ENCODE measurements at regions not wholly inside any gene's neighbourhood (a gene's known extent, or its start where the extent isn't known, plus 50 kb on each side); places are given as distances from the start of the nearest gene placed in this dataset.

DNA sequence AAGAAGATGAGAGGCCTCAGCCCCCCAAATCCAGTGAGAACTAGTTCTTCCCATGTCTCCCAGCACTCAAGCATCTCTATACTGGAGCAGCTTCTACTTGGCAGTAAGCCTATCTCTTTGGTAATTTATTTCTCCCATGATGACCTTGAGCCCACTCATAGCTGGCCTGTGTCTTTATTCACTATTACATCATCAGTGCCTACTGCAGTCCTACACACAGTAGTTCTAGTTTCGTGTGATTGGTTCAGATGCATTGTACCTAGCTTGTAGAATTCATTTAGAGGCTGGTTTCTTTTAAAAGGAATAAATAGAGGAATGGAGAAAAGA is 255.6 kb upstream of the ZFP64 start:
- H3K4me3 ChIP-seq (ENCODE audit: extremely low read depth in 1 of 4, insufficient read depth in 2 of 4, low read depth in 3 of 4, low read length in 4 of 4), result no peak overlapping the region
- TF ChIP-seq CEBPB (IDR thresholded peaks at IDR 0.05; ENCODE audit: low read depth, low read length), result no peak
- TF ChIP-seq HDAC6 (IDR thresholded peaks at IDR 0.05; ENCODE audit: low read depth, low read length), result no peak
- TF ChIP-seq CHD1 (IDR thresholded peaks at IDR 0.05; ENCODE audit: low read depth, low read length), result no peak
- TF ChIP-seq EZH2 (IDR thresholded peaks at IDR 0.05; ENCODE audit: low read depth, low read length, severe bottlenecking), result no peak
- TF ChIP-seq, protein P1, sequence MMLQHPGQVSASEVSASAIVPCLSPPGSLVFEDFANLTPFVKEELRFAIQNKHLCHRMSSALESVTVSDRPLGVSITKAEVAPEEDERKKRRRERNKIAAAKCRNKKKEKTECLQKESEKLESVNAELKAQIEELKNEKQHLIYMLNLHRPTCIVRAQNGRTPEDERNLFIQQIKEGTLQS (IDR thresholded peaks at IDR 0.05; ENCODE audit: insufficient read depth, low read depth, low read length), result no peak
- no peak for TF ChIP-seq TBP (IDR thresholded peaks at IDR 0.05; ENCODE audit: low read depth, low read length)
- no peak for TF ChIP-seq CTCF (IDR thresholded peaks at IDR 0.05; ENCODE audit: control extremely low read depth in 1 of 3, insufficient read depth in 1 of 3, low read depth in 1 of 3, low read length in 3 of 3)
- TF ChIP-seq SIN3A (conservative IDR thresholded peaks at IDR 0.05 in 1 of 2, IDR thresholded peaks at IDR 0.05 in 1 of 2; ENCODE audit: low read depth in 1 of 2, low read length in 2 of 2), result no peak
- no peak for TF ChIP-seq TEAD4 (IDR thresholded peaks at IDR 0.05; ENCODE audit: low read depth, low read length)
- H2AK5ac ChIP-seq (ENCODE audit: low read depth, low read length), result no peak overlapping the region
- no peaks in the 10 kb centered on the region for H3K23me2 ChIP-seq (ENCODE audit: low read depth, low read length)
- no peak overlapping the region for H3K27ac ChIP-seq (ENCODE audit: low read depth, low read length)
- H2AFZ ChIP-seq (ENCODE audit: low read length), result no peak overlapping the region
- no peaks in the 10 kb centered on the region for H3K9me3 ChIP-seq (ENCODE audit: insufficient read depth in 2 of 2, low read depth in 1 of 2, low read length in 1 of 2)
- H4K8ac ChIP-seq (ENCODE audit: extremely low read depth, insufficient read depth, low read length), result no peak overlapping the region
- no peaks in the 10 kb centered on the region for H4K20me1 ChIP-seq (replicated peaks in 1 of 2; ENCODE audit: control insufficient read depth in 1 of 2, insufficient read depth in 2 of 2, low read length in 2 of 2)
- no peaks in the 10 kb centered on the region for H3K4me1 ChIP-seq (replicated peaks in 1 of 4; ENCODE audit: control insufficient read depth in 3 of 4, insufficient read depth in 4 of 4, low read length in 3 of 4)
- H3K18ac ChIP-seq (ENCODE audit: extremely low read depth, low read length), result no peak overlapping the region
- H3K79me2 ChIP-seq (ENCODE audit: control insufficient read depth in 1 of 2, insufficient read depth in 2 of 2, low read length in 2 of 2), result no peaks in the 10 kb centered on the region
- no peaks in the 10 kb centered on the region for H3K36me3 ChIP-seq (ENCODE audit: control insufficient read depth in 2 of 4, insufficient read depth in 4 of 4, low read length in 3 of 4)
- ChIA-PET CTCF (ENCODE audit: partially characterized antibody) (interaction anchor here (0.5 to 0.9 kb wide), 3 partner anchors 135 to 847 kb away, joined by 3 to 4 read pairs (median 4); no protein-coding TSS in a partner anchor), POLR2A (ENCODE audit: partially characterized antibody) (no interaction called here)
- no peak overlapping the region for H4K91ac ChIP-seq (replicated peaks; ENCODE audit: insufficient read length, low read length)
- no peak overlapping the region for H4K5ac ChIP-seq (ENCODE audit: insufficient read length, low read depth, low read length)
- no peak overlapping the region for H2BK12ac ChIP-seq (ENCODE audit: low read depth, low read length)
- no peaks in the 10 kb centered on the region for H3K27me3 ChIP-seq (replicated peaks in 1 of 4; ENCODE audit: control insufficient read depth in 3 of 4, extremely low read depth in 1 of 4, insufficient read depth in 3 of 4, low read length in 3 of 4)
- no peaks in the 10 kb centered on the region for H3K79me1 ChIP-seq (ENCODE audit: low read depth, low read length)
- 90% methylated on average over 1 of the region's 1 CpG; no CpG with 5 or more reads in 1 of the 2 experiments for WGBS, 2 experiments (ENCODE audit: extremely low coverage in 1 of 2, insufficient coverage in 1 of 2, insufficient read length in 1 of 2, insufficient replicate concordance in 2 of 2, low coverage in 1 of 2, low lambda C conversion rate in 2 of 2, missing lambda C conversion rate in 1 of 2)
- H2BK120ac ChIP-seq (replicated peaks; ENCODE audit: low read depth, low read length), result no peak overlapping the region
- FAIRE-seq, result no peak
- H2BK20ac ChIP-seq (ENCODE audit: low read length), result no peak overlapping the region
- no peak overlapping the region for H3K14ac ChIP-seq (ENCODE audit: insufficient read length)
- no peak overlapping the region for H3K9ac ChIP-seq (replicated peaks in 1 of 4; ENCODE audit: extremely low read depth in 1 of 4, low read depth in 3 of 4, low read length in 3 of 4)
- no peak overlapping the region for H3K56ac ChIP-seq (replicated peaks; ENCODE audit: insufficient read length, low read depth, low read length)
- H3K4ac ChIP-seq (replicated peaks; ENCODE audit: insufficient read length, low read depth, low read length), result no peak overlapping the region
- no peak overlapping the region for H3K23ac ChIP-seq (ENCODE audit: insufficient read length)
- no peak overlapping the region for H2BK15ac ChIP-seq (ENCODE audit: low read length)
- H2BK5ac ChIP-seq (ENCODE audit: low read depth, low read length), result no peak overlapping the region
- no peak for DNase-seq (ENCODE audit: low read depth in 1 of 2, low spot score in 2 of 2)
- H3K4me2 ChIP-seq (ENCODE audit: insufficient read depth in 1 of 2, low read depth in 2 of 2, low read length in 2 of 2), result no peak overlapping the region

All from H1 (cell line).